Caki2 (cell line): ENCODE measurements at regions not wholly inside any gene's neighbourhood (a gene's known extent, or its start where the extent isn't known, plus 50 kb on each side); places are given as distances from the start of the nearest gene placed in this dataset.
"Not testable (repeated sequence)": the region's sequence is repeated elsewhere in the genome, so short reads cannot be mapped to it uniquely, and the experiment has no call there.

Experiments
- DNase-seq: peaks from one replicate; pipeline ENCODE4 v3.0.0-alpha.2; 2015; ENCODE audit warnings: low read depth
- in situ Hi-C: cut with HindIII; loops from 2 replicates; pipeline ENCODE4 v1.10.0; 2016; ENCODE audit warnings: low sequenced_read_pairs, low pct_unique_long_range_greater_than_20kb, mixed read lengths

DNA sequence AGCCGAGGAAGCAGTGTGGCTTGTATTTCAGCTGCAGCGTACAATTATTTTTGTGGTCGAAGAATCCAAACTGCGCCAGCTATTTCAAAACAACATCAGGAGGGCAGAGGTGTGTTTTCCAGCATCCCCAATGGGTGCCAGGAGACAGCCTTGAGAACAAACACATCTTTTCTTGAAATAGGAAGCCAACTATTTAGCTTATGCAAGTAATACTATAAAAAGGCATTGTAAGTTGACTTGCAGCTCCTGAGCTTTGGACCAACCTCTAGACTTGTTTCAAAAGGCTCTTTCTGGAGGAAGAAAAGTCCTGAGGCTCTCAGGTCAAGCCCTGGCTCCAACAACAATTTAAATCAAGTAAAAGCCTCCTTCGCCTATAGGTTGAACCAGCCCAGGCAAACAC, 86.6 kb upstream of the HNF1B start:
- in situ Hi-C loops: no loop called here
- DNase-seq: no peak

DNA sequence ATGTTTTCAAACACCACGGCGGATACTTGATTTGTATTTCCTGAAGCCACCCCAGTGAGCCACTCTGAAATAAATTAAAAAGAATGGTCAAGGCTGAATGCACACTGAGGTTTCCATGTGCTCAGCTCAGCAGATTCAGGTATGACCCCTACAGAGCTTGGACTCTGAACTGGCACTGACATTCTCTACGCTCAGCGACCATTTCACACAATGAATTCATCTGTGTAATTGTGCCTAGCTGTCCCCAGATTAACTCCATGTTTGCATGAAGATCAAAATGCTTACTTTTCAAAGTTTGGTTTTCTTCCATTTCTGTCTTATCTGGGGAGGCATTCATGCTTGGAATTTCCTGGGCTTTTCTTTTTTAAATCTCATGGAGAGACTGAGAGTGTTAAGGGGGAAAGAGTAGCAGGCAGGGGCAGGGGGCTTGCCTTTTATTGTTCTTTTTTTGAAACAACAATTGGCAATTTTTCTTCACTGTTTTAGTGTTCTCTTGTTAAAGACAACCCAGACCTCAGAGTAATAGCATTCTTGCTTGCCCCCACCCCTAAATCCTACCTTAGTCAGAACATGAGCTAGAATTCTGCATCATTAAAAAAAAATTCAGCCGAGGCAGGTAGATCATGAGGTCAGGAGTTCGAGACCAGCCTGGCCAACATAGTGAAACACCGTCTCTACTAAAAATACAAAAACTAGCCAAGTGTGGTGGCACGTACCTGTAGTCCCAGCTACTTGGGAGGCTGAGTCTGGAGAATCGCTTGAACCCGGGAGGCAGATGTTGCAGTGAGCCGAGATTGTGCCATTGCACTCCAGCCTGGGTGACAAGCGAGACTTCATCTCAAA, 85.5 kb upstream of the HNF1B start:
- in situ Hi-C loops: no loop called here
- DNase-seq: peak; percentile 86

DNA sequence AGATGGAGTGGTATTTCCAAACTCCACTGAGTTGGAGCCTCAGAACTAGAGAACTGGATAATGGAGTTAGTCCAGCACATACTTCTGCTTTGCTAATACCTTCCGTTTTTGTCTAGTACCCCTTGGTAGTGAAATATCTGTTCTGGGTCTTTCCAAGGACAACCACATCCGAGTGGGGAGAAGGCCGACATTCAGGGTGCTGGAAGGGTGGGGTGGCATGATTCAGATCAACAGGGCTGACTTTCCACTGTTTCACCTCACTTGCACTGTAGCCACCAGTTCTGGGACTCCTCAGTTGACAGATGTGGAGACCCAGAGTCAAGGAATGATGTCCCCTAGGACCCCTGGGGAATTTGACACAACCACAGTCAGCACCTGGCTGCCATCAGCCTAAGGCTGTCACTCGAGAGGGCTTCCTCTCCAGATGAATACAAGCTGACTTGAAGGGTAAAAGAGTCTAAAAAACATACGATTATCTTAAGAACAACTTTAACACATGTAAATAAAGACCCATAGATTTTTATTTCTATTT, 84.8 kb upstream of the HNF1B start:
- no peak for DNase-seq
- in situ Hi-C loops: no loop called here

DNA sequence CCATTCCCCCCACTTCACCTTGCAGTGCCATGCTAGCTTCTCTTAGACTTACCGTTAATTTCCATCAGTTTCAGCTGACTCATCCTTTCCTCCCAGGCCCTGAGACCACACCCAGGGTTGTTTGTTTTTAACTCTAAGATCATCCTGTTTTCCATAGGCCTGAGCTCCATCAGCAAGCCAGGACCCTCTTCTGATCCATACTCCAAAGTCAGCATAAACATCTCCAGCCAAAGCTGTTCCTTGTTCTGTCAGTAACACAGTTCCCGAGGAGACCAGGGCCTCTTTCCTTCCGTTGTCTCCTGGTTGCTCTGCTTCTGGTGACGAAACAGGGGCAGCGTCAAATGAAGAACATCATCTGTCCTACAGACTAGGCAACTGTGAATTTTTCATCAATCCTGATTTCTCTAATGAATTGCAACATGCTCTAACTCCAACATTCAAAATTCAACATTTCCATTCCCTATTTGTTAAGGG, 83.8 kb upstream of the HNF1B start:
- in situ Hi-C loops: no loop called here

DNA sequence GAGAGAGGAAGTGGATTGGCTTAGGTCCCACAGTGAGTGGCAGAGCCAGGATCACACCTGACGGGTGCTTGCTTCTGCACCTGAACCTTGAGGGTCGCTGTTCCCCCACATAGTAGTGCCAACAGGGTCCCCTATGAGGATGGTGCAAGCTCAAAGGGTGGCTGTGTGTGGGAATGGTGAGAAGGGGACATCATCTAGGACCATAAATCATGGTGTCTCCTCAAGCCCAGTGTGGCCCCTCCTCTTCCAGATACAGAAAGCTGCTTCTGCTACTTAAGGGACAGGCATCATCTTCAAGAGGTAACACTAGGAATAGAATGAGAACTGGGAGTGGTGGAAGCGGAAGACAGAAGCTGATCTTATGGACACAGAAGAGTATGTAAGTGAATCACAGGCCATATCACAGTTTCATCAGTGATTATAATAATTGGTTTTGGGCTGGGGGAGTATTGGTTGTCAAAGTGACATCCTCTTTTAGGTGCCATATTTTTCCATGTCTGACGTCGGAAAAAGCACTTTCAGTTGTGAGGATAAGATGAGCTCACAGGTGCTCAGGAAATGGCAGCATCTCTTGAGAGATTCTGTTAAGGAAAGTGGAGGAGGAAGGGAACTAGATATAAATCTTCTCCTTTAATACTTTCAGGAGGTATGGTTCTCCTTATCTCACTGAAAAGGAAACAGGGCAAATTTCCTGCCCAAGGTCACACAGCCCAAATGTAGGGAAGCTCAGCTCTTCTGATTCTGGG, 83.2 kb upstream of the HNF1B start:
- in situ Hi-C loops: no loop called here
- DNase-seq: no peak

More for the DNA sequence above, 83.8 kb upstream of the HNF1B start:
- DNase-seq: peak; percentile 59

DNA sequence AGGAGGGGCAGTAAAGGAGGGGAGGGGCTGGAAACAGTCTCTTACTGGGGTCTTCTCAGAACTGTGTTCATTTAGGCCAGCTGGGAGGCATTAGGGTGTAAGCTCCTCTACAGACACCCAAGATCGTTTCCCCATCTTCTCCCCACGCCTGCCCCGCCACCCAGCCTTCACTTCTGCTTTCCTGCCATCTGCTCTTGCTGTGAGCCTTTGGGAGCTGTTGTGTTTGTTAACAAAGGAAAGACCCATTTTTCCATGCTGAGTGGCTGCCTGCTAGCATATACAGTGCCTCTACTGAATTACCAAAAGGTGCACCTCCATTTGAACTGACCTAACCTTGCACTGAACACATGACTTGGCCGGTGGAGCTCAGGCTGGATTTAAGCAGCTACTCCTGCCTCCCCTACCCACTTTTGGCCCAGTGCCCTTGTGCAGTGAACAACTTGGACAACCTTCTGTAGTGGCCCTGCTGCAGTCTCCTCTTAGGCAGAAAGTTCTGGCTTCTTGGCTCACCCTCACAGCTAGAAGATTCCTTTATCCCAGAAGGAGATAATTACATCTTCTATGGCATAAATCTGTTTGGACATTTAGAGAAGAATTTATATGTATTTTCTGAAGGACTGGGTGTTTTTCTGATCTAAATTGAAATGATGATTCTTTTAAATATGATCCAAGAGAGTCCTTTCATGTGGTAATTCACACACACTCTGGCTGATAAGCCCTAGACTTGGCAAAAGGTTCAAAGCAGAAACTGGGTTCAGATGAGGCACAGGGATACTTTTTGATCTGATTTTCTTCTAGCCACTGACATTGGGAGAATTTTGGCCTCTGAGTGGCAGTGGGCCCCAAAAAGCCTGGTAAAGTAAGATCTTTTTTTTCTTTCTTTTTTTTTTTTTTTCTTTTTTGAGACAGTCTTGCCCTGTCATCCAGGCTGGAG, 81.9 kb upstream of the HNF1B start:
- DNase-seq: no peak
- in situ Hi-C loops: no loop called here

DNA sequence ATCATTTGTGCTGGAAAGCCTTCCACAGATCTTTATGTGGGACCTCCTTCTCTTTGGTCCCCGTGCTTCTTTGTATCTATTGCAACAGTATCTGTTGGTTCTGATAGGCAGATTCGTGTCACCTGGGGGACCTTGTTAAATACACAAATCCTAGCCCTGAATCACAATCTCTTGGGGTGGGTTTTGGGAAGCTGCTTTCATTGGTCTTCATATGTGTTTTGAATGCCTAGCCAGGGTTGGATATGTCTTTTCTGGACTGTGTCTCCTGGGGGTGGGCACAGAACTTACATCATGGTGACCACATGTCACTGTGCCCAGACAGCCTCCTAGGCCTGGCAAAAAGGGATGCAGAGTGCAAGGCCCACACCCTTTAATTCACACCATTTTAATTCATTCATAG, 81.0 kb upstream of the HNF1B start:
- DNase-seq: no peak
- in situ Hi-C loops: no loop called here

DNA sequence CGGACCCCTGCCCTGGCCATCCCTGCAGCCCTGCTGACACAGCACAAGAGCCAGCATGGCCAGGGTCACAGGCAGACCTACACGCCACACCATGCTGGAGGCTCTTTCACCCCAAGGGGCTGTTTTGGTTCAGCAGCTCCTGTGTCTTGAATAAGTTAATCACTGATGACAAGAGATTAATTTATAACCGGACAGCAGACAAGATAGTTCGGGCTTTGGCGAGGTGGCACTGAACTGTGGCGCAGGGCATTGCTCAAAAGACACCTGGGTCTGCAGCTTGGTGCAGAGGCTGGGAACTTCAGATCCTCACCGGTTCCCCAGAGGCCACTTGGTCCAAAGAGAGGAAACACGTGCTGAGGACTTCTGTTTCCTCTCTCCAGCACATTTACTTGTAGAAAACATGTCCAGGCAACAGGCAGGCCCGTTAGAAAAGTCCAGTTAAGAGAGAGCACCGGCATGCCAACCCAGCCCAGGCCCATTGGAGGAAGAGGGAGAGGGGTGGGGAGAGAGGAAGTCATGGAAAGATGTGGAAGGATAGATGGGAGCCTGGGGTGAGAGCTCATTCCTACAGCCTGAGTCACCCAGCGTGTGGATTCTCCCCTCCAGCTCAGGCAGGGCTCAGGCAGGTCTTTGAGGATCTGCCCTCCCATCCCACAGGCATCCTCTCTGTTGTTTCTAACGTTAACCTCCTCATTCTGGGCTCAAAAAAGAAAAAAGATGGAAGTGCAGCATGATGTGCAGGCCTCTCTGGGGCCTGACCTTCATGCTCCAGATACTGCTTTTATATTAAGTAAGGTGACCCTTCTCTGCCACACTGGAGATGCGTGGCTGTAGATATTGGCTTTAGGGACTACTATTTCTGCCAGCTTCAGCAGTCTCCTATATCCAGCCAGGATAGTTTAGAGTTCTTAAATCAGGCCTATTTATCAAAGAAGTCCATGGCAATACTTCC, 80.0 kb upstream of the HNF1B start:
- peak; percentile 98 for DNase-seq
- in situ Hi-C loops: no loop called here

DNA sequence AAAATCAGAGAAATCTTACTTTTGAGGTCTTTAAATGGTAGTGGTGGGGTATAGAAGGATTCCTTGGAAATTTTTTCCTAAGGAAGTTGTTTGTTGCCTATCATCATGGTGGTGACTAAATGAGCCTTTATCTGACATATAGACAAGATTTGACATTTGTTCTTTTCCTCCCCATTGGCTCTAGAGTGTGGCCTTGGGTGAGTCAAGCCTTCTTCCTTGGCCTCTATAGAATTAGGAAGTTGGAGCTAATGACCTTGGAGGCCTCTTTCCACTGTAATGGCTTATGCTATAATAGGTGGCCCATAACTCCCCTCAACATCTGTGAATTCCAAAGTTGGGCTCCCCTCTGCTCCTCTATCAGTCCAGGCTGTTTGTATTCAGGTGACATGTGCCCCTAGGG, 79.1 kb upstream of the HNF1B start:
- DNase-seq: no peak
- in situ Hi-C loops: no loop called here

DNA sequence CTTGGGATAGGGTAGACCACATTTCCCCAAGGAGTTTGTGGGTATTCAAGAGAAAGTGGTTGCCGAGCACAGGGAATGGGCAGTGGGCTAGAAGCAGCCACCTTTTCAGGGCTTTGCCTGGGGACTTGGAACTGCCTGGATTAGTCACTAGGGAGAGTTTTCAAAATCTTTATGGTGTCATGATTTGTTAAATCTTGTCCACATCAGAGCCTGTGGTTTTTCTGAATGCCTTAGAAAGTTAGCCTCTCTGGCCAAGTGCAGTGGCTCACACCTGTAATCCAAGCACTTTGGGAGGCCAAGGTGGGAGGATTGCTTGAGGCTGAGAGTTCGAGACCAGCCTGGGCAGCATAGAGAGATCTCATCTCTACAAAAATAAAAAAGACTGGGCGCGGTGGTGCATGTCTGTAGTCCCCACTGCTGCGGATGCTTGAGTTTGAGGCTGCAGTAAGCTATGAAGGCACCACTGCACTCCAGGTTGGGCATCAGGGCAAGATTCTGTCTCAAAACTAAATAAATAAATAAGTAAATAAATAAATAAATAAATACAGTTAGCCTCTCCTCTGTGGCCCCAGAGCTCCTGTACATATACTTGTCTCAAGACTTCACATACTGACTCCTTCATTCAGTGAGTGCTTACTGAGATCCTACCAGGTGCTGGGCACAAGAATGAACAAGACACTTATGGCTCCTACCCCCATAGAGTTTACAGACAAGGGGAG, 76.3 kb upstream of the HNF1B start:
- DNase-seq: no peak
- in situ Hi-C loops: no loop called here

DNA sequence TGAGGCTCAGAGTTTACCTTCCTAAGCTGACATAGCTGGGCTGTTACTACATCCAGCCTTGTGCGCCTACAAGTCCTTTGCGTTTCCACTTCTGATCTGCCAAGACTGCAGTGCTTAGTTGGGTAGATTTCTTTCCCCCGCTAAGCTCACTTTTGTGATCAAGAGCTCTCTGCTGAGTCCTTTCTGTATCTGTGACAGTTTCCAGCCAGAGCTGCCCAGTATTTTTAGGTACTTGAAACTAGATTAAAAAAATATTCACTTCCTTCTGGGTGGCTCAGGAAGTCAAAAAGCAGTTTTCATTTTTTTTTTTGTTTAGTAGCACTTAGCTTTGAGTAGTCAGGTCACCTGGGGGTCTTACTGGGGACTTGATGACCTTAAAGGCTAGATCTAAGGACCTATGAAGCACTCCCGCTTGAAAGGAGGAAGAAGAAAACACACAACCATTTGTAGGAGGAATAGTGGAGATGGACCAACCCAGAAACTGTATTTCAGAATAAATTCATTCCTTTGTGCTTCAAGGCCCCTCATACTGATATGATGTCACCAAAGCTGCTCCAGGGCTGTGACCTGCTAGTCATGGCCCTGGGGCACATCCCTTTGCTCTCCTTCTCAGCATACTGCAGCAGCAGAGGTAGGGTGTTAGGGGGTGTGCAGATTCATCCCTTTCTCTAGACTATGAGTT, 75.6 kb upstream of the HNF1B start:
- in situ Hi-C loops: no loop called here
- no peak for DNase-seq

DNA sequence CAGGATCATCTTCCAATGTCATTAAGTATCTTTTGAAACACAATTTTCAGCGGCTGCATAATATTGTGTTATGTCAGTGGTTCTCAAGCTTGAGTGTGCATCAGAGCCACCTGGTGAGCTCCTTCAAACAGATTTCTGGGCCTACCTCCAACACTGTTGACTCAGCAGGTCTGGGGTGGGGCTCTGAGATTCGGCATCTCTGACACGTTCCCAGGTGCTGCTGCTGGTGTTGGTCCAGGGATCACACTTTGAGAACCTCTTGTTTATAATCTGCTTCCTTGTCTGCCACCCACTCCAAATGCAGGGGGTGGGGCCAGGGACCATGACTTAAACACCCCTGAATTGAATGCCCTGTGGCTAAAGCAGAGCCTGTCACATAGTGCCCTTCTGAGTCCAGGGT, 73.8 kb upstream of the HNF1B start:
- DNase-seq: peak; percentile 77
- in situ Hi-C loops: no loop called here

DNA sequence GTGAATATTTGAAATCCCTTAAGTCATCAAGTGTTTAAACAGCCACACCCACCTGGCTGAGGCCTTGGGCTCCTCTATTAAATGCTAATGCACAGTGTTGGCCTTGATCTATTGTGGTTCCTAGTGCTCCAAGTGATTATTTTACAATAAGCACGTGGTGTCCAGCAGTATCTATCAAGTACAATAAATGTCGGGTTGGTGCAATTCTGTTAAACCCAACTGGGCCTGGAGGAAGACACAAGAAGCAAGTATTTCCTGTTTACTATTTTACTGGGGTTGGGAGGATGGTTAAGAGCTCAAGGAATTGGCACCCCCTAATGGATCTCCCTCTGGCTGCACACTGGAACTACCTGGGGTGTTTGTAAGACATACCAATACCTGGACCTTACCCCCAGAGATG, 72.1 kb upstream of the HNF1B start:
- in situ Hi-C loops: no loop called here
- DNase-seq: no peak

DNA sequence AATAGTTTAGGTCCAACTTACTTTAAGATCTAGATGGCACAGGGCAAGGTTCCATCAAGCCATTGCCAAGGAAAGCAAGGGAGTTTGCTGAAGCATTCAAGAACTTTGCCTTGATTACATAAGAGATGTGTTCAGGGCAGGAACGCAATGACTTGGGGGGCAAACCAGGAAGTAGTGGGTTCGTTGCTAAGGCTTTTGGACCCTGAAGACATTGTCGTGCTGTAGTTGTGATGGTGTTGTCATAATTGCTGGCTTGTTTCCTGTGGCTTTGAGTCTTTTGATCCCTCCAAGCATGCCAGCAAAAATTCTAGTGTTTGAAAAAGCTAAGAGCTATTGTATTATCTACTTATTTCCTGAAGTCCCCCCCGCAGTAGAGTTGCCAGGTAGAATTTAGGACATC, 70.7 kb upstream of the HNF1B start:
- peak; percentile 69 for DNase-seq
- in situ Hi-C loops: no loop called here

DNA sequence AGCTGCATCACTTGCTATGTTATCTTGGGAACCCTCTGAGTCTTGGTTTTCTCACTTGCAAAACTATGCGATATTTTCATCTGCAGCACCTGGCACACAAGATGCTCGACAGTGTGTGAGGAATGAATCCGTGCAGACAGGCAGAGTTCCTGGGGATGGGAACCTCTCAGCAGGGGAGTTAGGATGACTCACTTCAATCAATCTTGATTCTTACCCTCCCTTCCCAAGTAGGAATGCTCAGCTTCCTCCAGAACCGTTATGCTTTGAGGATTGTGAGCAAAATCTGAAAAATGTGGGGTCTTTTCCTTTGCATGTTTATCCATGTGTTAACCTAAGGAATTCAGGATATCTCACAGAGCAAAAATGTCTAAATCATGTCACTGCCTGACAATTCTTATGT, 68.9 kb upstream of the HNF1B start:
- peak; percentile 99 for DNase-seq
- in situ Hi-C loops: no loop called here

DNA sequence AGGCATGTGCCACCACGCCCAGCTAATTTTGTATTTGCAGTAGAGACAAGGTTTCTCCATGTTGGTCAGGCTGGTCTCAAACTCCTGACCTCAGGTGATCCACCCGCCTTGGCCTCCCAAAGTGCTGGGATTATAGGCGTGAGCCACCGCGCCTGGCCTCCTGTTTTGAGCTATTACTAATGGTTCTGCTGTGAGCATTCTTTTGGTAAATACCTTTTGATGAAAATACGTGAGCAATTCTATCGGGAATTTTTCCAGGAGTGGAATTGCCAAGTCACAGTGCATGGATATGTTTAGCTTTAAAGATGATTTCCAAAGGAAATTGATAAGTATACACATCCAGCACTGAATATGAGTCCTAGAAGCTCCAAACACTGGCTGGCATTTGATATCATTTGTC, 64.0 kb upstream of the HNF1B start:
- in situ Hi-C loops, DNase-seq: not testable (repeated sequence)
